OCI-LY1 (cell line): ENCODE measurements at regions not wholly inside any gene's neighbourhood (a gene's known extent, or its start where the extent isn't known, plus 50 kb on each side); places are given as distances from the start of the nearest gene placed in this dataset.

Experiments
- H2AFZ ChIP-seq: fragments of 200-600 bp; sonication (generic), shearing (Covaris generic); 2 replicates; pipeline ENCODE4 v1.6.0; 2014; ENCODE audit warnings: antibody characterized with exemption, mild to moderate bottlenecking, low read length
- H3F3A ChIP-seq: fragments of 200-600 bp; sonication (generic), shearing (Covaris generic); 2 replicates; pipeline ENCODE4 v1.6.0; 2014; ENCODE audit warnings: mild to moderate bottlenecking, antibody characterized with exemption, low read length, moderate library complexity; ENCODE audit not compliant: insufficient read depth
- H3K27ac ChIP-seq: fragments of 200-600 bp; sonication (generic); 2 replicates; pipeline ENCODE4 v1.5.1; 2014; ENCODE audit warnings: low read length, mixed run types, mild to moderate bottlenecking, low read depth; ENCODE audit not compliant: poor library complexity, severe bottlenecking
- H3K27me3 ChIP-seq: fragments of 200-600 bp; sonication (generic); 2 replicates; pipeline ENCODE4 v1.6.0; 2014; ENCODE audit warnings: antibody characterized with exemption, mild to moderate bottlenecking, low read length, moderate library complexity; ENCODE audit not compliant: insufficient read depth
- H3K36me3 ChIP-seq: fragments of 200-600 bp; sonication (generic); 2 replicates; pipeline ENCODE4 v1.6.1; 2014; ENCODE audit warnings: mild to moderate bottlenecking, antibody characterized with exemption, low read length, moderate library complexity, mixed read lengths; ENCODE audit not compliant: insufficient read depth
- H3K4me1 ChIP-seq: fragments of 200-600 bp; sonication (generic); 2 replicates; pipeline ENCODE4 v1.5.1; 2014; ENCODE audit warnings: mild to moderate bottlenecking, low read length, moderate library complexity; ENCODE audit not compliant: insufficient read depth, severe bottlenecking
- H3K4me2 ChIP-seq: fragments of 200-600 bp; sonication (generic), shearing (Covaris generic); 2 replicates; pipeline ENCODE4 v1.6.1; 2014; ENCODE audit warnings: low read length
- H3K4me3 ChIP-seq: fragments of 200-600 bp; sonication (generic); 2 replicates; pipeline ENCODE4 v1.5.1; 2014; ENCODE audit warnings: low read length, low read depth, mild to moderate bottlenecking, mixed read lengths; ENCODE audit not compliant: poor library complexity, severe bottlenecking
- H3K79me2 ChIP-seq: fragments of 200-600 bp; shearing (Covaris generic); 2 replicates; pipeline ENCODE4 v1.6.1; 2016; ENCODE audit warnings: mixed run types, low read length, mixed read lengths; ENCODE audit not compliant: insufficient read depth
- H3K9ac ChIP-seq: fragments of 200-600 bp; sonication (generic), shearing (Covaris generic); 2 replicates; pipeline ENCODE4 v1.6.1; 2014; ENCODE audit warnings: mild to moderate bottlenecking, low read length, mixed read lengths
- H3K9me2 ChIP-seq: fragments of 200-600 bp; sonication (generic), shearing (Covaris generic); 2 replicates; pipeline ENCODE4 v1.6.1; 2014; ENCODE audit warnings: low read depth, mild to moderate bottlenecking, low read length, mixed read lengths
- H3K9me3 ChIP-seq: fragments of 200-600 bp; shearing (Covaris generic); 2 replicates; pipeline ENCODE4 v1.6.1; 2014; ENCODE audit warnings: low read length, mixed read lengths
- H4K20me1 ChIP-seq: fragments of 200-600 bp; sonication (generic), shearing (Covaris generic); 2 replicates; pipeline ENCODE4 v1.6.0; 2016; ENCODE audit warnings: mild to moderate bottlenecking, low read length; ENCODE audit not compliant: insufficient read depth
- CTCF ChIP-seq: fragments of 200-600 bp; sonication (generic), shearing (Covaris generic); IDR thresholded peaks from 2 replicates; pipeline ENCODE4 v1.5.1; 2017; ENCODE audit warnings: mild to moderate bottlenecking, antibody characterized with exemption, low read length, moderate library complexity, mixed read lengths
- EZH2 ChIP-seq: fragments of 200-600 bp; sonication (generic), shearing (Covaris generic); IDR thresholded peaks from 2 replicates; pipeline ENCODE4 v1.8.0; 2017; ENCODE audit warnings: borderline replicate concordance, mixed run types, mild to moderate bottlenecking, antibody characterized with exemption, low read length, moderate library complexity, mixed read lengths

DNA sequence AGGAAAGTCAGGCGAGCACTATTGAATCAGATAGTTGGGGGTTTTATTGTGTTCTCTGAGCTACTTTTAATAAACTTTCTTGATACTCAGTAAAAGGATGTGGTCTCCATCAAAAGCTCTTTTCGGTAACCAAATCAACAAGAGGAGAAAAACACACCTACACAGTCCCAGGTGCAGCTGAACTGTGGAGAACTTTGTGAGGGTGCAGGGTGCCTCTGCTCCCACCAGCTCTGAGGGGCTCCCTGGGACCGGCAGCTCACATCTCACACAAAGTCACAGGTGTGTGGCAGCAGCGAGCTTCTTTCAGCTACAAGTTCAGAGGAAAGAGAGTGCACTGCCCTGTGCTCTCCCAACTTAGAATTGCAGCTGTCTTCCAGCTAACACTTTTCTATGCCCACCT lies 650.4 kb downstream of the RNF144A start:
- no peak overlapping the region for H3K4me3 ChIP-seq

GRCh38 chr2:7570247-7570646 lies 653.0 kb downstream of the RNF144A start:
- Histone ChIP-seq H3K9ac (no peak overlapping the region), H3K27ac (no peak overlapping the region), H3K79me2 (no peaks in the 10 kb centered on the region), H3K27me3 (no peaks in the 10 kb centered on the region), H3K4me2 (no peak overlapping the region), H3K4me3 (no peak overlapping the region), H3F3A (no peaks in the 10 kb centered on the region), H3K9me2 (no peaks in the 10 kb centered on the region), H3K4me1 (no peaks in the 10 kb centered on the region), H3K9me3 (no peaks in the 10 kb centered on the region), H4K20me1 (no peaks in the 10 kb centered on the region), H3K36me3 (no peaks in the 10 kb centered on the region), H2AFZ (no peak overlapping the region)
- TF ChIP-seq CTCF (no peak), EZH2 (no peak)

More for the DNA sequence above, 650.4 kb downstream of the RNF144A start:
- H2AFZ ChIP-seq, result no peak overlapping the region
- H4K20me1 ChIP-seq, result no peaks in the 10 kb centered on the region
- H3F3A ChIP-seq, result no peaks in the 10 kb centered on the region
- H3K79me2 ChIP-seq, result no peaks in the 10 kb centered on the region
- H3K9ac ChIP-seq, result no peak overlapping the region
- H3K4me1 ChIP-seq, result no peaks in the 10 kb centered on the region
- no peak overlapping the region for H3K27ac ChIP-seq
- H3K27me3 ChIP-seq, result no peaks in the 10 kb centered on the region
- TF ChIP-seq EZH2 (no peak), CTCF (no peak)
- H3K9me3 ChIP-seq, result no peaks in the 10 kb centered on the region
- no peaks in the 10 kb centered on the region for H3K36me3 ChIP-seq
- H3K4me2 ChIP-seq, result no peak overlapping the region
- no peaks in the 10 kb centered on the region for H3K9me2 ChIP-seq

DNA sequence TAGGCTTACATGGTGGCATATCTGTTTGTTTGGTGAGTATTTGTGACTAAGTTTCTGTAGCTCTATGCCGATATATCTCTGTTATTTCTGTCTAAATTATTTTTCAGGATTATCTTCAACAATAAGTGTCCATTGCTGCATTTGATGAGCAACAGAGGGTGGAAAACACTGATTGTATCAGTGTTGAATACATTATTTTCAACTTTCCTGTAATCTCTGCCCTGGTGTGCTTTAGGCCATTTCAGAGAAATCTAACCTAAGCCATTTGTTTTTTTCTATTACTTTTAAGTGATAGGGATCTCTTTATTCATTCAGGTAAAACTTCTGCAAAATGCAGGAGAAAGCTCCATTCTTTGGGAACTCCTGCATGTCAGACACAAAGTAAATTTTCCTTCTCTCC lies 654.5 kb downstream of the RNF144A start:
- TF ChIP-seq CTCF, result no peak
- no peak for TF ChIP-seq EZH2
- Histone ChIP-seq H3K4me2 (no peak overlapping the region), H3K36me3 (no peaks in the 10 kb centered on the region), H3K9me3 (no peaks in the 10 kb centered on the region), H3K9ac (no peak overlapping the region), H3K9me2 (no peaks in the 10 kb centered on the region), H4K20me1 (no peaks in the 10 kb centered on the region), H3K27me3 (no peaks in the 10 kb centered on the region), H3K4me1 (no peaks in the 10 kb centered on the region), H3K4me3 (no peak overlapping the region), H3K79me2 (no peaks in the 10 kb centered on the region), H2AFZ (no peak overlapping the region), H3F3A (no peaks in the 10 kb centered on the region), H3K27ac (no peak overlapping the region)
